Tibial nerve (tissue), 3 donors: ENCODE measurements at regions not wholly inside any gene's neighbourhood (a gene's known extent, or its start where the extent isn't known, plus 50 kb on each side); places are given as distances from the start of the nearest gene placed in this dataset.

Experiments
- CTCF ChIP-seq, 5 experiments: fragments of 200-600 bp in 3 of 5; fragments of 450-650 bp in 2 of 5; sonication (generic) in 3 of 5; IDR thresholded peaks; one replicate each; pipeline ENCODE4 v1.5.1; 2016 to 2019; ENCODE audit warnings: antibody characterized with exemption in 5 of 5, mild to moderate bottlenecking in 3 of 5, moderate library complexity in 2 of 5
- POLR2A ChIP-seq, 2 donors: fragments of 450-650 bp; IDR thresholded peaks; one replicate each; pipeline ENCODE4 v1.6.1; 2017; ENCODE audit warnings: antibody characterized with exemption in 2 of 2, mild to moderate bottlenecking in 2 of 2, moderate library complexity in 2 of 2

DNA sequence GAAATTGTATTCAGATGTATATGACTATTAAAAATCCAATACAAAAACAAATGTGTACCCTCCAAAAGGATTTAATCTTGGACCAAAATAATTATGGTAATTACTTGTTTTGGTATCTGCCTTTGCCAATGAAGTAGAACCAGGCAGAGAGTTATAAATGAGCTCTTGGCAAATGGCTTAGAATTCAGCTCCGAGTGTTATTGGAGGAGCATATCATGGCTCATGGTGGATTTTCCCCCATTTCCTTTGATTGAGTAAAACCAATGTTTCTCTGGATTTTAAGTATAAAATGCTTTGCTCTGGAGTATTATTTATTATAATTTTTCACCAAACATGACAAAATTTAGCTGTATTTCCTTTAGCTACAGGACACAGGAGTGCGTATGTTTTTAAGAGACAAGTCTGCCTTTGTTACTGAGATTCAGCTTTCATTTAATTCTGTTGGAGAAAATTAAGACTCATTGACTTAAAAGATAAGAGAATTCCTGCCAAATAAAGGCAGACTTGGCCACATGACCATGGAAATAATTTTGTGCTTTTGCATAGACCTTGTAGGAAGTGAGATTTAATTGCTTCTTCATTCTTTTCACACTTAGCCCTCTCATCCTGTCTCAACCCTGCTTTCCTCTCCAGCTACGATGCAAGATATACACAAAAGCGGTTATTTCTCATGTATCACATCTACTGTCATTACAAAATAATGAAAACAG, 281.0 kb upstream of the SOX11 start:
- TF ChIP-seq CTCF (IDR thresholded peaks at IDR 0.05) (no peak), POLR2A (IDR thresholded peaks at IDR 0.05) (no peak)
